ENCODE measurements at regions not wholly inside any gene's neighbourhood (a gene's known extent, or its start where the extent isn't known, plus 50 kb on each side); places are given as distances from the start of the nearest gene placed in this dataset.

DNA sequence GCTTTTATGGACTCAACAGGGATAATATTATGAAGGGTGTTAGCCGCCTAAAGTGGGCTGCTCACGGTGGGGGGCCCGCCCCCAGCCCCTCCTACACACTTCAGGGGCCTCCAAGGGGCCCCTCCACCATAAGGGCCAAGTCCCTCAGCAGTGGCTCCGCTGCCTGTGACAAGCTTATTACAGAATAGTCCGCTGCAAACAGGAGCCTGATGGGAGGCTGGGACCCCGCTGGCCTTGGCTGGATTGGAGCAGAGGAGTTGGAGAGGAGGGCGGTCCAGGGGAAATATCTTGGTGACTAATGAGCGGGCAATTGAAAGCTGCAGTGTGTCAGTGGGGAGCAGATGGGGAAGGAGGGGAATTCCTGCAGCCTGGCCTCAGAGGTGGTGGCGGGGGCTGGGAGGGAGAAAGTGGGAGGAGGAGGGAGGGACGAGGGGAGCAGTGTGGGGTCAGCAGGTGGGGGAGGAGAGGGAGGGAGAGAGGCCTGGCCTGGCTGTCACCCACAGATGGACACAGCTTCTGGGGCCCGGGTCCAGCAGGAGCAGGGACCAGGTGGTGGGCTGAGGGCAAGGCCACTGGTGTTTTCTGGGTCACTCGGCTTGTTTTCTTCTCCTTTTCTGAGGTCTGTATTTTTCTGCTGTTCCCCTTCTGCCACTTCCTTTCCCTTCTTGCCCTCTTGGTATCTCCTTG is 57.6 kb upstream of the FOXP4 start:
- H3K27me3 ChIP-seq (ENCODE audit: control insufficient read depth, insufficient read depth, low read length): no peaks in the 10 kb centered on the region
- 43% methylated on average over 1 of the region's 12 CpGs for WGBS (ENCODE audit: insufficient coverage, low lambda C conversion rate)
- H3K36me3 ChIP-seq (ENCODE audit: control insufficient read depth, insufficient read depth, low read length): no peaks in the 10 kb centered on the region
- no peak overlapping the region for H3K4me3 ChIP-seq (ENCODE audit: low read length)
- H3K27ac ChIP-seq (ENCODE audit: low read length): peak overlapping the region; percentile 21
- H3K4me1 ChIP-seq (ENCODE audit: control insufficient read depth, insufficient read depth, low read length): peaks cover 28% of the 10 kb centered on the region
- no peaks in the 10 kb centered on the region for H3K9me3 ChIP-seq (ENCODE audit: control insufficient read depth, low read depth, low read length)
- peak; percentile 59 to 77 for DNase-seq

GRCh38 chr6:41489120-41489851 is 56.9 kb upstream of the FOXP4 start:
- H3K4me3 ChIP-seq (ENCODE audit: low read length): no peak overlapping the region
- peaks cover under 1% of the 10 kb centered on the region for H3K27me3 ChIP-seq (ENCODE audit: control insufficient read depth, insufficient read depth, low read length)
- no peak for DNase-seq
- H3K36me3 ChIP-seq (ENCODE audit: control insufficient read depth, insufficient read depth, low read length): no peaks in the 10 kb centered on the region
- no peaks in the 10 kb centered on the region for H3K9me3 ChIP-seq (ENCODE audit: control insufficient read depth, low read depth, low read length)
- H3K27ac ChIP-seq (ENCODE audit: low read length): peak overlapping the region; percentile 21
- H3K4me1 ChIP-seq (ENCODE audit: control insufficient read depth, insufficient read depth, low read length): peaks cover 33% of the 10 kb centered on the region
- 92% methylated on average over 2 of the region's 16 CpGs for WGBS (ENCODE audit: insufficient coverage, low lambda C conversion rate)

GRCh38 chr6:41492261-41492891 is 53.8 kb upstream of the FOXP4 start:
- Histone ChIP-seq H3K4me3 (ENCODE audit: low read length) (no peak overlapping the region), H3K4me1 (ENCODE audit: control insufficient read depth, insufficient read depth, low read length) (peaks cover 35% of the 10 kb centered on the region), H3K9me3 (ENCODE audit: control insufficient read depth, low read depth, low read length) (no peaks in the 10 kb centered on the region), H3K27ac (ENCODE audit: low read length) (no peak overlapping the region), H3K27me3 (ENCODE audit: control insufficient read depth, insufficient read depth, low read length) (peaks cover 2% of the 10 kb centered on the region), H3K36me3 (ENCODE audit: control insufficient read depth, insufficient read depth, low read length) (no peaks in the 10 kb centered on the region)
- WGBS (ENCODE audit: insufficient coverage, low lambda C conversion rate): no CpG with 5 or more reads among the region's 16 CpGs
- no peak for DNase-seq

DNA sequence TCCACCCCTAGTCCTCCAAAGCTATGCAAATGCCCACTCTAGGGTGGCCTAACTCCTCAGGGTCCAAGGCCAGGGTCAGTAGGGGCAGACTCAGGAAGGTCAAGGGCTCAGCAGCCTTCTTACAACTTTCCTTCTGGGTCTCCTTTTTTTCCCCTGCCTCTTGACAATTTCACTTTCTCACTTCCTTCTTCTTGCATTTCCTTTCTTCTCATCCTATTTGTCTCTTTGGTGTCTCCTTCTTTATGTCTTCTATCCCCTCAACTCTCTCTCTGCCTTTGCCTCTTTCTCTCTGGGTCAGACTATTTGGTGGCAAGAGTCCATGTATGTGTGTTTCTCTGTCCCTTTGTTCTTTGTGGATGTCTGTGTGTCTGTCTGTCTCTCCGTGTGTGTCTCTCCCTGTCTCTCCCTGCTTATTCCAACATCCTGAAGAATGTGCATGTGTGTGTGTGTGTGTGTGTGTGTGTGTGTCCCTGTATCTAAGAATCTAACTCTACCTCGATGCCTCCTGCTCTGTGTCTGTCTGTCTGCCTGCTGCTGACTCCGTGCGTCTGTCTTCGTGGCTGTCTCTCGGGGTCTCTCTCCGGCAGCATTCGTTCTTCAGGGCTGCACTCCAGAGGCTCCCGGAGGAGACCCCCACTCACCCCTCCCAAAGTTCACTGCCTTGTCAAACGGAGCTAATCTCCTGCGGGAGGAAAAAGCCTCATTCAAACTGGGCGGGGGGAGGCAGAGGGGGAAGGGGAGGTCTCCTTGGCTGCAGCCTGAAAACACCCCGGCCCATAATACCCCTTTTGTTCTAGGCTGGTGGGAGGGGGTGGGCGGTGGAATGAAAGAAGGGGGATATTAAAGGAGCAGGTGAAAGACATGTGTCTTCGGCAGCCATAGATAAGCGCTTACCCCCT is 51.7 kb upstream of the FOXP4 start:
- Histone ChIP-seq H3K9me3 (ENCODE audit: control insufficient read depth, low read depth, low read length) (no peaks in the 10 kb centered on the region), H3K36me3 (ENCODE audit: control insufficient read depth, insufficient read depth, low read length) (no peaks in the 10 kb centered on the region), H3K27ac (ENCODE audit: low read length) (no peak overlapping the region), H3K4me1 (ENCODE audit: control insufficient read depth, insufficient read depth, low read length) (peaks cover 28% of the 10 kb centered on the region), H3K27me3 (ENCODE audit: control insufficient read depth, insufficient read depth, low read length) (peaks cover 2% of the 10 kb centered on the region), H3K4me3 (ENCODE audit: low read length) (no peak overlapping the region)
- DNase-seq: peak in 1 of 2 donors; percentile 35
- no CpG with 5 or more reads among the region's 16 CpGs for WGBS (ENCODE audit: insufficient coverage, low lambda C conversion rate)
